Neuronal stem cell (in vitro differentiated cells): ENCODE measurements at regions not wholly inside any gene's neighbourhood (a gene's known extent, or its start where the extent isn't known, plus 50 kb on each side); places are given as distances from the start of the nearest gene placed in this dataset.
A peak's percentile ranks its signal among the peaks of the same experiment; 100 is the strongest.

ENCODE experiments used
- DNase-seq: peaks from one replicate; pipeline ENCODE4 v3.0.0-alpha.2; 2013; ENCODE audit warnings: low spot score
- H2AFZ ChIP-seq: one replicate; pipeline ENCODE4 v1.6.1; 2013; ENCODE audit warnings: mild to moderate bottlenecking, low read length, inconsistent platforms
- H2AK5ac ChIP-seq: 2 replicates; pipeline ENCODE4 v1.6.1; 2013; ENCODE audit warnings: low read depth, mild to moderate bottlenecking, inconsistent platforms, low read length, moderate library complexity, mixed read lengths
- H2BK120ac ChIP-seq: 2 replicates; pipeline ENCODE4 v1.6.1; 2013; ENCODE audit warnings: low read depth, mild to moderate bottlenecking, inconsistent platforms, low read length, moderate library complexity, mixed read lengths
- H2BK12ac ChIP-seq: one replicate; pipeline ENCODE4 v1.6.1; 2013; ENCODE audit warnings: low read length, inconsistent platforms
- H2BK15ac ChIP-seq: 2 replicates; pipeline ENCODE4 v1.6.1; 2013; ENCODE audit warnings: mild to moderate bottlenecking, low read length, inconsistent platforms, mixed read lengths
- H2BK5ac ChIP-seq: one replicate; pipeline ENCODE4 v1.6.1; 2013; ENCODE audit warnings: inconsistent platforms, mild to moderate bottlenecking, low read length, moderate library complexity
- H3K14ac ChIP-seq: one replicate; pipeline ENCODE4 v1.6.1; 2013; ENCODE audit warnings: low read length, inconsistent platforms
- H3K18ac ChIP-seq: 2 replicates; pipeline ENCODE4 v1.6.1; 2013; ENCODE audit warnings: low read length, inconsistent platforms
- H3K23ac ChIP-seq: 2 replicates; pipeline ENCODE4 v1.6.1; 2013; ENCODE audit warnings: low read depth, mild to moderate bottlenecking, mixed read lengths, low read length, inconsistent platforms; ENCODE audit not compliant: poor library complexity
- H3K27ac ChIP-seq: replicated peaks from 3 replicates; pipeline ENCODE4 v1.5.1; 2013; ENCODE audit warnings: low read length, inconsistent platforms
- H3K27me3 ChIP-seq, 3 experiments: 2 replicates each; pipeline ENCODE4 v1.6.1; 2013; ENCODE audit warnings: low read length in 3 of 3, mild to moderate bottlenecking in 2 of 3, inconsistent platforms in 1 of 3, low read depth in 1 of 3, mixed read lengths in 1 of 3, moderate library complexity in 1 of 3; ENCODE audit not compliant: control insufficient read depth in 3 of 3, insufficient read depth in 3 of 3
- H3K36me3 ChIP-seq, 2 donors: replicated peaks in 1 of 2; 2 replicates each; pipeline ENCODE4 v1.6.1; 2013; ENCODE audit warnings: low read length in 2 of 2; ENCODE audit not compliant: control insufficient read depth in 2 of 2, insufficient read depth in 2 of 2
- H3K4ac ChIP-seq: 2 replicates; pipeline ENCODE4 v1.6.1; 2013; ENCODE audit warnings: inconsistent platforms, mild to moderate bottlenecking, low read length, moderate library complexity
- H3K4me1 ChIP-seq, 2 donors: 1 replicate in 1 of 2; 2 replicates in 1 of 2; pipeline ENCODE4 v1.6.1; 2013; ENCODE audit warnings: low read length in 2 of 2, low read depth in 1 of 2; ENCODE audit not compliant: control insufficient read depth in 2 of 2, insufficient read depth in 1 of 2
- H3K4me2 ChIP-seq: one replicate; pipeline ENCODE4 v1.6.1; 2013; ENCODE audit warnings: mild to moderate bottlenecking, low read length, inconsistent platforms; ENCODE audit not compliant: insufficient read depth, poor library complexity, severe bottlenecking
- H3K4me3 ChIP-seq, 2 donors: 2 replicates each; pipeline ENCODE4 v1.5.1; 2013; ENCODE audit warnings: low read length in 2 of 2, mild to moderate bottlenecking in 2 of 2, inconsistent platforms in 1 of 2, moderate library complexity in 1 of 2
- H3K79me1 ChIP-seq: one replicate; pipeline ENCODE4 v1.6.1; 2013; ENCODE audit warnings: low read depth, mild to moderate bottlenecking, inconsistent platforms, low read length, moderate library complexity
- H3K9ac ChIP-seq: one replicate; pipeline ENCODE4 v1.6.1; 2013; ENCODE audit warnings: mild to moderate bottlenecking, low read depth, low read length, inconsistent platforms; ENCODE audit not compliant: poor library complexity
- H3K9me3 ChIP-seq, 2 donors: replicated peaks in 1 of 2; 2 replicates each; pipeline versions ENCODE3 to v1.6.1; 2013; ENCODE audit warnings: low read length in 2 of 2, mild to moderate bottlenecking in 2 of 2, inconsistent platforms in 1 of 2, low read depth in 1 of 2, mixed read lengths in 1 of 2, moderate library complexity in 1 of 2; ENCODE audit not compliant: control insufficient read depth in 2 of 2, insufficient read depth in 1 of 2
- H4K8ac ChIP-seq: one replicate; pipeline ENCODE4 v1.6.1; 2013; ENCODE audit warnings: low read depth, mild to moderate bottlenecking, inconsistent platforms, low read length, moderate library complexity
- H4K91ac ChIP-seq: one replicate; pipeline ENCODE4 v1.6.1; 2013; ENCODE audit warnings: low read length, low read depth, mild to moderate bottlenecking, inconsistent platforms; ENCODE audit not compliant: poor library complexity
- WGBS, 2 donors: extraction: QIAGEN DNeasy Blood & Tissue Kit; methylation state at CpG; one replicate each; pipeline ENCODE4 v1.1.7; 2013; ENCODE audit warnings: missing lambda C conversion rate in 2 of 2, mixed read lengths in 1 of 2; ENCODE audit not compliant: insufficient read length in 2 of 2, insufficient replicate concordance in 1 of 2; ENCODE audit errors: extremely low coverage in 2 of 2; 5-methylcytosine and 5-hydroxymethylcytosine counted together

GRCh38 chr1:103199001-103199400 lies 90.7 kb upstream of the COL11A1 start:
- Histone ChIP-seq H4K8ac (no peak overlapping the region), H3K4me2 (no peak overlapping the region), H3K9me3 (no peaks in the 10 kb centered on the region), H3K36me3 (no peaks in the 10 kb centered on the region), H2BK12ac (no peak overlapping the region), H2BK5ac (no peak overlapping the region), H3K4me1 (no peaks in the 10 kb centered on the region), H2AFZ (no peak overlapping the region), H2BK15ac (no peak overlapping the region), H3K18ac (no peak overlapping the region), H3K23ac (no peak overlapping the region), H3K4me3 (no peak overlapping the region), H3K79me1 (no peaks in the 10 kb centered on the region), H3K27me3 (no peaks in the 10 kb centered on the region), H2AK5ac (no peak overlapping the region), H2BK120ac (no peak overlapping the region), H4K91ac (no peak overlapping the region), H3K27ac (no peak overlapping the region), H3K9ac (no peak overlapping the region), H3K14ac (no peak overlapping the region), H3K4ac (no peak overlapping the region)
- no peak for DNase-seq
- WGBS, 2 donors: no CpG with 5 or more reads among the region's 1 CpG

- Histone ChIP-seq H3K18ac (no peak overlapping the region), H2AFZ (peak overlapping the region; percentile 71), H4K8ac (no peak overlapping the region), H4K91ac (no peak overlapping the region), H2BK15ac (no peak overlapping the region), H3K23ac (no peak overlapping the region), H3K4ac (no peak overlapping the region), H3K79me1 (no peaks in the 10 kb centered on the region), H2BK120ac (no peak overlapping the region), H3K14ac (no peak overlapping the region), H3K36me3 (no peaks in the 10 kb centered on the region), H3K4me2 (no peak overlapping the region), H2AK5ac (no peak overlapping the region), H2BK12ac (no peak overlapping the region), H3K9me3 (no peaks in the 10 kb centered on the region), H3K27me3 (no peaks in the 10 kb centered on the region), H2BK5ac (no peak overlapping the region), H3K9ac (no peak overlapping the region), H3K4me3 (no peak overlapping the region), H3K27ac (no peak overlapping the region), H3K4me1 (no peaks in the 10 kb centered on the region)
- no CpG with 5 or more reads among the region's 2 CpGs for WGBS, 2 donors
- no peak for DNase-seq
Observed at GRCh38 chr1:103198076-103198475, 89.8 kb upstream of the COL11A1 start.

GRCh38 chr1:103197216-103197615 lies 88.9 kb upstream of the COL11A1 start:
- Histone ChIP-seq H2BK120ac (no peak overlapping the region), H2BK12ac (no peak overlapping the region), H3K18ac (no peak overlapping the region), H3K27me3 (no peaks in the 10 kb centered on the region), H3K79me1 (no peaks in the 10 kb centered on the region), H3K4me3 (no peak overlapping the region), H3K23ac (no peak overlapping the region), H2BK5ac (no peak overlapping the region), H3K14ac (no peak overlapping the region), H3K9ac (no peak overlapping the region), H2AFZ (peak overlapping the region; percentile 59), H3K36me3 (no peaks in the 10 kb centered on the region), H2BK15ac (no peak overlapping the region), H2AK5ac (no peak overlapping the region), H4K91ac (no peak overlapping the region), H3K27ac (no peak overlapping the region), H3K4me1 (no peaks in the 10 kb centered on the region), H3K9me3 (no peaks in the 10 kb centered on the region), H3K4ac (no peak overlapping the region), H4K8ac (no peak overlapping the region), H3K4me2 (no peak overlapping the region)
- WGBS, 2 donors: no CpG with 5 or more reads among the region's 2 CpGs
- DNase-seq: no peak

DNA sequence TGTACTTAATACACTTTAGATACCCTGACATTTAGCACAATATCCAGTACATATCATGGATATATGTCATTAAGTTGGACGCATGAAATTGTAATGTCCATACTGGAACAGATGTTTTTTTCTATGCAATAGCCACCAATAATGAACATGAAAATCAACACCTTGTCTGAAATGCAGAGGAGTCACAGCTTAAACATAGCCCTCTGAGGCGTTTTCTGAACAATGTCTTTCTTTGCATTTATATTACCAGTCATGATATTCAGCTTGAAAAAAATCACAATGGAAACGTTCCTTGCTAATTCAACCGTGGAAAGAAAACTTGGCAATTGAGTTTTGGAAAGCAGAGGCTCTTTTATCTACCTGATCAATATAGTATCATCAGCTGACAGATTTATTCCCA lies 86.7 kb upstream of the COL11A1 start:
- Histone ChIP-seq H3K4me3 (no peak overlapping the region), H2BK15ac (no peak overlapping the region), H3K23ac (no peak overlapping the region), H4K91ac (no peak overlapping the region), H3K36me3 (no peaks in the 10 kb centered on the region), H3K79me1 (no peaks in the 10 kb centered on the region), H3K4me1 (no peaks in the 10 kb centered on the region), H3K9ac (no peak overlapping the region), H3K4me2 (no peak overlapping the region), H2AFZ (no peak overlapping the region), H2AK5ac (no peak overlapping the region), H4K8ac (no peak overlapping the region), H3K27me3 (no peaks in the 10 kb centered on the region), H3K18ac (no peak overlapping the region), H3K27ac (no peak overlapping the region), H3K4ac (no peak overlapping the region), H2BK5ac (no peak overlapping the region), H3K9me3 (no peaks in the 10 kb centered on the region), H2BK12ac (no peak overlapping the region), H2BK120ac (no peak overlapping the region), H3K14ac (no peak overlapping the region)
- no peak for DNase-seq
- no CpG with 5 or more reads among the region's 4 CpGs for WGBS, 2 donors
